Sigmoid colon (tissue), 6 donors: ENCODE measurements at regions not wholly inside any gene's neighbourhood (a gene's known extent, or its start where the extent isn't known, plus 50 kb on each side); places are given as distances from the start of the nearest gene placed in this dataset.

ENCODE experiments used
- DNase-seq: peaks from one replicate; pipeline ENCODE4 v3.0.0-alpha.2; 2019
- H3K27ac ChIP-seq, 4 donors: fragments of 200-600 bp; sonication (generic); one replicate each; pipeline ENCODE4 v1.5.1; 2016 to 2019; ENCODE audit warnings: mild to moderate bottlenecking in 1 of 4
- H3K27me3 ChIP-seq, 3 donors: fragments of 200-600 bp; sonication (generic); one replicate each; pipeline ENCODE4 v1.5.1; 2019; ENCODE audit warnings: mild to moderate bottlenecking in 1 of 3
- H3K36me3 ChIP-seq, 4 donors: fragments of 200-600 bp; sonication (generic); one replicate each; pipeline ENCODE4 v1.5.1; 2016 to 2019
- H3K4me1 ChIP-seq, 4 donors: fragments of 200-600 bp; sonication (generic); one replicate each; pipeline ENCODE4 v1.5.1; 2017 to 2019
- H3K4me3 ChIP-seq, 4 donors: fragments of 200-600 bp; sonication (generic); one replicate each; pipeline ENCODE4 v1.5.1; 2017 to 2019; ENCODE audit warnings: mild to moderate bottlenecking in 2 of 4, moderate library complexity in 1 of 4
- H3K9me3 ChIP-seq, 4 donors: fragments of 200-600 bp in 3 of 4; sonication (generic) in 3 of 4; one replicate each; pipeline versions ENCODE4 v1.5.1 to v1.6.1; 2013 to 2019
- EP300 ChIP-seq, 4 donors: sonication (generic); formaldehyde crosslinking; IDR thresholded peaks; one replicate each; pipeline ENCODE4 v1.6.1; 2017; ENCODE audit warnings: antibody characterized with exemption in 4 of 4
- POLR2A ChIP-seq, 2 donors: fragments of 450-650 bp; IDR thresholded peaks; one replicate each; pipeline ENCODE4 v1.6.1; 2016; ENCODE audit warnings: antibody characterized with exemption in 2 of 2, mild to moderate bottlenecking in 2 of 2, moderate library complexity in 2 of 2
- POLR2AphosphoS5 ChIP-seq, 4 donors: sonication (generic); formaldehyde crosslinking; IDR thresholded peaks; one replicate each; pipeline ENCODE4 v1.6.1; 2017; ENCODE audit warnings: antibody characterized with exemption in 4 of 4
- WGBS, 2 donors: extraction: QIAGEN DNeasy Blood & Tissue Kit; methylation state at CpG; one replicate each; pipeline ENCODE4 v1.1.7; 2013; 5-methylcytosine and 5-hydroxymethylcytosine counted together
- intact Hi-C: fragments of 100-400 bp; cut with DNase I; formaldehyde crosslinking; loops from one replicate; pipeline ENCODE4 v1.15.1; 2023
- TF ChIP-seq, protein P1 (sequence below), 4 experiments: fragments of 450-650 bp in 3 of 4; fragments of 200-600 bp in 1 of 4; IDR thresholded peaks; one replicate each; pipeline ENCODE4 v1.5.1; 2016 to 2019; ENCODE audit warnings: antibody characterized with exemption in 4 of 4, mild to moderate bottlenecking in 3 of 4, moderate library complexity in 2 of 4
- donor health status: healthy with polysubstance abuse.
- donor health status: healthy.

DNA sequence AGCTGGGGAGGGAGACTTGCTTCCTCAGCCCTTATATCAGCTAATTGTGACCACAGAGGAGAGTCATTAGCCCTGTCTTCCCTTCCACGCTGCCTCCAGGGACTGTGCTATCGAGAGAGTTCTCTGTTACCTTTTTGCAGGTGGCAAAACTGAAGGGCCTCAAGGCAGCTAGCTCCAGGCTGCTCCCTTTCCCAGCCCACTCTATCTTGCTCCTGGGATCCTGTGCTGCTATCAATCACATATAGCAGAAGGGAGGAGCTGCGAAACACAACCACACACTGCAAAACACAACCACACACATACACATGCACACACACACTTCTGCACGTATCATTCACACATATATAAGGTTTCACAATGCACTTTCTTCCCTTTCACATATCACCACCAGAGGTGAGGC lies 205.3 kb upstream of the MTNR1B start:
- Histone ChIP-seq H3K36me3 (no peaks in the 10 kb centered on the region), H3K4me3 (no peak overlapping the region), H3K27me3 (no peaks in the 10 kb centered on the region), H3K9me3 (no peaks in the 10 kb centered on the region), H3K4me1 (peaks cover 0 to 9% (median 0%) of the 10 kb centered on the region in 4 donors), H3K27ac (no peak overlapping the region)
- no peak for DNase-seq
- TF ChIP-seq POLR2AphosphoS5 (IDR thresholded peaks at IDR 0.05) (no peak), POLR2A (IDR thresholded peaks at IDR 0.05) (no peak), EP300 (IDR thresholded peaks at IDR 0.05) (no peak)
- TF ChIP-seq, protein P1, sequence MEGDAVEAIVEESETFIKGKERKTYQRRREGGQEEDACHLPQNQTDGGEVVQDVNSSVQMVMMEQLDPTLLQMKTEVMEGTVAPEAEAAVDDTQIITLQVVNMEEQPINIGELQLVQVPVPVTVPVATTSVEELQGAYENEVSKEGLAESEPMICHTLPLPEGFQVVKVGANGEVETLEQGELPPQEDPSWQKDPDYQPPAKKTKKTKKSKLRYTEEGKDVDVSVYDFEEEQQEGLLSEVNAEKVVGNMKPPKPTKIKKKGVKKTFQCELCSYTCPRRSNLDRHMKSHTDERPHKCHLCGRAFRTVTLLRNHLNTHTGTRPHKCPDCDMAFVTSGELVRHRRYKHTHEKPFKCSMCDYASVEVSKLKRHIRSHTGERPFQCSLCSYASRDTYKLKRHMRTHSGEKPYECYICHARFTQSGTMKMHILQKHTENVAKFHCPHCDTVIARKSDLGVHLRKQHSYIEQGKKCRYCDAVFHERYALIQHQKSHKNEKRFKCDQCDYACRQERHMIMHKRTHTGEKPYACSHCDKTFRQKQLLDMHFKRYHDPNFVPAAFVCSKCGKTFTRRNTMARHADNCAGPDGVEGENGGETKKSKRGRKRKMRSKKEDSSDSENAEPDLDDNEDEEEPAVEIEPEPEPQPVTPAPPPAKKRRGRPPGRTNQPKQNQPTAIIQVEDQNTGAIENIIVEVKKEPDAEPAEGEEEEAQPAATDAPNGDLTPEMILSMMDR (IDR thresholded peaks at IDR 0.05) = no peak
- intact Hi-C loops = no loop called here
- WGBS, 2 donors = 81 to 85% methylated on average over 4 of the region's 4 CpGs

- intact Hi-C loops = no loop called here
- Histone ChIP-seq H3K9me3 (no peaks in the 10 kb centered on the region), H3K4me3 (no peak overlapping the region), H3K27me3 (no peaks in the 10 kb centered on the region), H3K27ac (no peak overlapping the region), H3K4me1 (peaks cover 0 to 9% (median 0%) of the 10 kb centered on the region in 4 donors), H3K36me3 (no peaks in the 10 kb centered on the region)
- WGBS, 2 donors = 71 to 85% methylated on average over 9 of the region's 9 CpGs
- DNase-seq = no peak
- TF ChIP-seq POLR2A (IDR thresholded peaks at IDR 0.05) = no peak
- TF ChIP-seq, protein P1 (IDR thresholded peaks at IDR 0.05) = no peak
- TF ChIP-seq POLR2AphosphoS5 (IDR thresholded peaks at IDR 0.05) = no peak
- no peak for TF ChIP-seq EP300 (IDR thresholded peaks at IDR 0.05)
Observed at GRCh38 chr11:92765082-92765840, 204.2 kb upstream of the MTNR1B start.

- H3K36me3 ChIP-seq = no peaks in the 10 kb centered on the region
- TF ChIP-seq, protein P1 (IDR thresholded peaks at IDR 0.05) = no peak
- TF ChIP-seq EP300 (IDR thresholded peaks at IDR 0.05) (no peak), POLR2A (IDR thresholded peaks at IDR 0.05) (no peak), POLR2AphosphoS5 (IDR thresholded peaks at IDR 0.05) (no peak)
- no peaks in the 10 kb centered on the region for H3K27me3 ChIP-seq
- no peaks in the 10 kb centered on the region for H3K9me3 ChIP-seq
- H3K4me1 ChIP-seq = peaks cover 0 to 9% (median 0%) of the 10 kb centered on the region in 4 donors
- 11 to 41% methylated on average over 10 of the region's 10 CpGs for WGBS, 2 donors
- peak overlapping the region in 3 of 4 donors; percentile 14 to 37 (median 20) for H3K27ac ChIP-seq
- DNase-seq = no peak
- intact Hi-C loops = no loop called here
- peak overlapping the region in 3 of 4 donors; percentile 17 to 21 (median 17) for H3K4me3 ChIP-seq
Observed at GRCh38 chr11:92765965-92766371, 203.5 kb upstream of the MTNR1B start.

- DNase-seq = no peak
- Histone ChIP-seq H3K4me3 (no peak overlapping the region), H3K4me1 (peaks cover 0 to 9% (median 0%) of the 10 kb centered on the region in 4 donors), H3K36me3 (no peaks in the 10 kb centered on the region), H3K27me3 (no peaks in the 10 kb centered on the region), H3K9me3 (no peaks in the 10 kb centered on the region), H3K27ac (peak overlapping the region in 1 of 4 donors; percentile 20)
- intact Hi-C loops = no loop called here
- WGBS, 2 donors = 76 to 89% methylated on average over 7 of the region's 7 CpGs
- no peak for TF ChIP-seq POLR2A (IDR thresholded peaks at IDR 0.05)
- TF ChIP-seq EP300 (IDR thresholded peaks at IDR 0.05) = no peak
Observed at GRCh38 chr11:92766698-92767097, 202.8 kb upstream of the MTNR1B start.

DNA sequence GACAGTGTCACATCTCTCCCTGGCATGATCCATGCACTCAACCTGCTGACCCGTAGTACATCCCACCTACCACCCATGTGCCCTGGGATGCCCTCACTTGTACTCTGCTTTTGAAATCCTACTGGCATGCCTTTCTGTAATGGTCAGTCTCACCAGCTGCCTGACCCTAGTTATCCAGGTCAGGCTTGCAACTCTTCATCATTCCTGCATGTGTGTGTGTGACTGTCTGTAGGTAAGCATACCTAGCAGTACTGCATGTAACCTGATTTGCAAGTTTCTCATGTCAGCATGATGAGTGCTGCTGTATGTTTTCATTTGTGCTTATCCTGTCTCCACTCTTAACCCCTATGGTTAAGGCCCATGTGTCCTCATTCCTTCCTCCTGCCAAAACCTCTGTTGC lies 202.0 kb upstream of the MTNR1B start:
- TF ChIP-seq POLR2AphosphoS5 (IDR thresholded peaks at IDR 0.05) = no peak

More for the DNA sequence above, 202.0 kb upstream of the MTNR1B start:
- Histone ChIP-seq H3K4me1 (peaks cover 0 to 9% (median 0%) of the 10 kb centered on the region in 4 donors), H3K9me3 (no peaks in the 10 kb centered on the region), H3K4me3 (no peak overlapping the region), H3K27me3 (no peaks in the 10 kb centered on the region), H3K36me3 (no peaks in the 10 kb centered on the region), H3K27ac (no peak overlapping the region)
- DNase-seq = no peak
- intact Hi-C loops = no loop called here
- 89 to 92% methylated on average over 1 of the region's 1 CpG for WGBS, 2 donors
